NCI-H82 treated with DMSO at 0.1 percent for 48 hours (cell line): ENCODE measurements at regions not wholly inside any gene's neighbourhood (a gene's known extent, or its start where the extent isn't known, plus 50 kb on each side); places are given as distances from the start of the nearest gene placed in this dataset.
"Not testable (repeated sequence)": the region's sequence is repeated elsewhere in the genome, so short reads cannot be mapped to it uniquely, and the experiment has no call there.

Source experiments
- DNase-seq: peaks from one replicate; lab custom pipeline; 2025; ENCODE audit not compliant: unreplicated experiment; lab: John Stamatoyannopoulos, UW

- no peak for DNase-seq
Observed at GRCh38 chr18:1394426-1394825, 489.8 kb downstream of the ADCYAP1 start.

- DNase-seq: no peak
Observed at GRCh38 chr18:1394966-1395365, 490.3 kb downstream of the ADCYAP1 start.

DNA sequence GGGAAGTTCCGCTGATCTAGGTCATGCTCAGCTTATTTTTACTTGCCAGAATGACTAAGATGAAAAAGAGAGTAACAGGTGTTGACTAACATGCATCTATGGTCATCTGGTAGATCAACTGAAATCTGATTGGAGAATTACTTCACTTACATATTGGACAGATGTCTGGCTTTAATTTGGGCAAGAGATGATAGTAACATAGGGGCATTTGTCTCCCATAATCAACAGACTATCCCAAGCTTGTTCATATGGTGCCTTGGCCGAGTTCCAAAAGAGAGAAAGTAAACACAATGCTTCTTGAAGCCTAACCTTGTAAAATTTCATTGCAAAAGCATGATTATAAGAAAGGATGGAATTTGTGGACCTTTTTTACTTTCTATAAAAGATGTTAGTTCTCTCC, 503.7 kb downstream of the ADCYAP1 start:
- peak; percentile 97 for DNase-seq

- DNase-seq: no peak
Observed at GRCh38 chr18:1412655-1413322, 508.1 kb downstream of the ADCYAP1 start.

GRCh38 chr18:1413323-1413675, 508.6 kb downstream of the ADCYAP1 start:
- no peak for DNase-seq

- no peak for DNase-seq
Observed at GRCh38 chr18:1416074-1416473, 511.4 kb downstream of the ADCYAP1 start.

DNA sequence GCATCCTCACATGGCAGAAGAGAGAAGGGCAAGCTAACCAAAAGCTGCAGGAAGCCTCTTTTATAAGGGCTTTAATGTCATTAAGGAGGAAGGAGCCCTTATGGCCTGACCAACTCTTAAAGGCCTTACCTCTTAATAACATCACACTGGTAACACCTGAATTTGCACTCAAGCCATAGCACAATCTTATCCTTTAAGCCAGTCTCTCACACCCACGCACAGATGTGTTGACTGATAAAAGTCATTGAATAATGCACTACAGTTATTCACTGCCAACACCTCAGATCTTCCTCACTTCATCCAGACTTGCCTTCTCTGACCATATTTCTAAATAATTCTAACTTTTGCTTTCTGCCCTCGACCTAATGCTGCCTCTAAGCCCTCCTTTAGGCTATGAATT, 516.8 kb downstream of the ADCYAP1 start:
- DNase-seq: no peak

GRCh38 chr18:1422634-1423033, 518.0 kb downstream of the ADCYAP1 start:
- DNase-seq: no peak

DNA sequence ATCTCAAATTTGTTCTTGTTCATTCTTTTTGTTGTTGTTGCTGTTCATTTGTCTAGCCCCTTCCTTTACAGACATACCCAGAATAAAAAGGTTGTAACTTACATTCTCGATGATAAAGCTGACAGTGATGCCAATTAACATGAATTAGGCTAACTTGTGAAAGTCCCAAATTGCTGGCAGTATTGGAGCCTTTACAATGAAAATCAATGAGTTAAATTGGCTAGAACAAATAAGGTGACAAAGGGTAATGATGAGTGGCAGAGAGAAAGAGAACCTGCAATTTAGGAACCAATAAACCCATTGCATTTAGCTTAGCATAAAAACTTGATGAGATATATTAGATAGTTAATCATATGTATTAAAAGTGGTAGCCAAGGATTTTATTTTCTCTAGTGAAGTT, 521.0 kb downstream of the ADCYAP1 start:
- DNase-seq: no peak

DNA sequence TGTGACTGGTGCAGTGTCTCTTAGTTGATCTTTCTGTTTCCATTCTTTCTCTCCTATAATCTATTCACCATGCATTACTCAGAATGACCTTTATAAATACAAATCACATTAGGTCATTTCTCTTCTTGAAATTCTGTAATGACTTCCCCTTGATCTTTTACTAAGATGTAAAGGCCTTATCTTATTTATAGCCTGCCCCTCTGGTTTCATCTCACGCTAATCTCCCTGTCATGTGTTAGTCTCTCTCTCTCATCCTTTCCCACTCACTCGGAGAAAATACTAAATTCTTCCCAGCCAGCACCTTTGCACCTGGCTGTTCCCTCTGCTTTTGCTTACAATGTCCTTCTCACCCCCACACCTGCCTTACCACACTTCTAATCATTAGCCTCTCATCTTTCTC, 530.8 kb downstream of the ADCYAP1 start:
- DNase-seq: no peak

- no peak for DNase-seq
Observed at GRCh38 chr18:1436199-1436598, 531.5 kb downstream of the ADCYAP1 start.

DNA sequence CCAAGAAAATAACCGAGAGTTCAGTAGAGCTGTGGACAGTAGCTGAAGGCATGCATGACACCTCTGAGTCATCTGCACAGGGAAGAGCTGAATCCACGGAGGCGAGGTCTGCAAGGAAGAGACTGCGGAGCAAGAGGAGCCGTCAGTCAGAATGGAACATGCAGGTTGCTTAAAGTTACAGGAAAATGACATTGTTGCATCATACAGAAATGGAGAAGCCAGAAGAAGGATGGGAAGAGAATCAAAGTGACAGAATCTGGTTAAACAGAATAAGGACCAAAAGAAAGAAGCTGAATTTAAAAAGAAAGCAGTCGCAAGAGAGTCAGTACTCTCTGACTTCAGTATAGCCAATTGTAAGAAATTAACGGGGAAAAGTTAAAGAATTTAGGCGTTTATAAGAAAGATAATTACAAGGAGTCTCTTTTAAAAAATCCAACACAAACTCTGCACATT, 533.8 kb downstream of the ADCYAP1 start:
- DNase-seq: no peak

- no peak for DNase-seq
Observed at GRCh38 chr18:1438967-1439366, 534.3 kb downstream of the ADCYAP1 start.

DNA sequence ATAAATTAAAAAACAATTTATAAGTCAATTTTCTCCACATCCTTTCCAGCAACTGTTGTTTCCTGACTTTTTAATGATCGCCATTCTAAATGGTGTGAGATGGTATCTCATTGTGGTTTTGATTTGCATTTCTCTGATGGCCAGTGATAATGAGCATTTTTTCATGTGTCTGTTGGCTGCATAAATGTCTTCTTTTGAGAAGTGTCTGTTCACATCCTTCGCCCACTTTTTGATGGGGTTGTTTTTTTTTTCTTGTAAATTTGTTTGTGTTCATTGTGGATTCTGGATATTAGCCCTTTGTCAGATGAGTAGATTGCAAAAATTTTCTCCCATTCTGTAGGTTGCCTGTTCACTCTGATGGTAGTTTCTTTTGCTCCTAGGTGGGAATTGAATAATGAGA, 539.4 kb downstream of the ADCYAP1 start:
- not testable (repeated sequence) for DNase-seq

DNA sequence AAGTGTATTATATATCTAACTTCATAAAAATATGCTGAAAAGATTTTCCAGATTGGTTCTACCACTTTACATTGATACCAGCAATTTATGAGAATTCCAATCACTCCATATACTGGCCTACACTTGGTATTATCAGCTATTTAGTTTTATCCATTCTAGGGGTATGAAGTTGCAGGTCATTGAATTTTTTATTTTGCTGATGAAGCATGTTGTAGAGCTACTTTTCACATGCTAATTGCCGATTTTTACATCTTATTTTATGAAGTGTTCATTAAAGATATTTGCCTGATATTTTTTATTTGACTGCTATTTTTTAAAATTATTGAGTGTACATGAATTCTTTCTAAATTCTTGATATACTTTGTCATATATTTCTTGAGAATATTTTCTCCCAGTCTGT, 542.1 kb downstream of the ADCYAP1 start:
- DNase-seq: no peak

GRCh38 chr18:1452821-1453220, 548.1 kb downstream of the ADCYAP1 start:
- DNase-seq: no peak

GRCh38 chr18:1455605-1456004, 550.9 kb downstream of the ADCYAP1 start:
- no peak for DNase-seq

GRCh38 chr18:1458547-1458946, 553.9 kb downstream of the ADCYAP1 start:
- no peak for DNase-seq

DNA sequence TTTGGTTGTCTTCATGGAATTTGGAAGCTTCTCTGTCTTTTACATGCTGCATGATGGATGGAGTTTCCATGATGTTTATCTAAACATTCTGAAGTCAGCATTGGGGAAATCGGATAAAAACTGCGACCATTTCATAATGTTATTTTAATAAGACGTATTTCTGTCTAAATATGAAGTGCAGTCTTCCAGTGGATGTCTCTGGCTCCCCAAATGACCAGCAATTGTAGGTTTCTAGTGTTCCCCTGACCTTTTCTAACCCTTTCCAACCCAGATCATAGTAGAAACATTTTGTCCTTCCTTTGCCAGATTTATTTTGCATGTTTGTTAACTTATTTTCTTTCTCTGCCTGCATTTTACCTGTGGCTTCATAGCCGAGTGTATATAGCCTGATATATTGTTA, 559.3 kb downstream of the ADCYAP1 start:
- no peak for DNase-seq

DNA sequence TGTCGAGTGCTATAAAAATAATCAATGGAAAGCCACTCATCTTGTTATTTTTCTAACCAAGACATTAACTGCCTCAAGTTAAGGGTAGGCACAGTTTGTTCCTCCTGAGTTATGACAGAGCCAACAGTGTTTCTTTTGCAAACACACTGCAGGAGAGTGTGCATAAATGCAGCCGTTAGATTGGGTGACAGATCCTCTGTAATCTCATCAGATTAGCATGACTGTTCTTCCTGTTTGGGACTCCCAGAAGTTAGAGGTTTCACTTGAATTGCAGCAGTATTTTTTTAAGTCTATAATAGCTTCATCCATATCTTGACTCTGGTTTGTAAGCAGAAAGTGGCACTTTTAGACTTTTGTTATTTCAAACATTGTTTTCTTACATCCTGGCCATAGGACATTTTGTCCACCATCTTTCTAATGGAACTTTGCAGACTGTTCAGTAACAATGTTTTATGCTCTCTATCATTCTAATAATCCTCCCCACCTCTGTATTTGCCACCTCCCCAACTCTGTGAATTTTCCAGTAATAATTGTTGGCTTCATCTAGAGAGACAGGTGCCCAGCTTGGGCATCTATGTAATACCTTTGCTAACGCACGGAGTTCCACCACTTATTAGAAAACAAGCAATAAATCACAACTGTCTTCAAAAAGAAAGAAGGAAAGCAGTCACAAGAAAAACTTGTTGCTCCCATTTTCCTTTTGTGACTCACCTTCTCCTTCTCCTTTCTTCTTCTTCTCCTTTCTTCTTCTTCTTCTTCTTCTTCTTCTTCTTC, 560.0 kb downstream of the ADCYAP1 start:
- no peak for DNase-seq

DNA sequence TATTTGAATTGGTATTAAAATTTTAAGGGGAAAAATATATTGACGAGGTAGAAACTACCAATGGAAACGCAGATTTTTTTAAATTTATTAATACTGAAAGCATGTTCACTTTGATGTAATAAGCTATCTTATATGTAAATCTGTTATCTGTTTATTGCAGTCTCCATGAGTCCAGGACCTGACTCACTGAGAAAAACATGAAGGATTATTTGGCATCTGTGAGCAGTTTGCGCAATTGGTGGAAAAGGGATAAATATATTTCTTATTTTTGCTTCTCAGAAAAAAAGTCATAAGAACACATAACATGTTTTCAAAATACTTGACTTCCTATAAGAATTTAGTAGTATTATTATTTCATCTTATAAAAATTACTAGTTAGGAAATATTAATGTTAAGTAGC, 561.4 kb downstream of the ADCYAP1 start:
- no peak for DNase-seq

- DNase-seq: no peak
Observed at GRCh38 chr18:1467461-1467964, 562.8 kb downstream of the ADCYAP1 start.

DNA sequence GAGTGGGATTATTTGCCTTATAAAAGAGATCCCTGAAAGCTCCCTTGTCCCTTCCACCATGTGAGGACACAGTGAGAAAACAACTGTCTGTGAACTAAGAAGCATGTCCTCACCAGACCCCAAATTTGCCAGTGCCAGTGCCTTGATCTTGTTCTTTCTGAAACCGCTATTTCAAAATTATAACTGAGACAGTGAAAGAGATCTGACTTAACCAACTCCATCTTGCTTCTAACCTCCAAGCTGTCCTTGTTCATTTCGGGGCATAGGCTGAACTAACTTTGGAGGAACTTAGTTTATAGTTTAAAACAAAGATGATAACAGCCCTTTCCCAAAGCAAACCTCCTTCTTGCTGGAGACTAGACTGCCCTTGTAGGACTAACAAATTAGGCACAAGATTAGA, 563.9 kb downstream of the ADCYAP1 start:
- DNase-seq: no peak
